IMR-90 (cell line): ENCODE measurements at regions not wholly inside any gene's neighbourhood (a gene's known extent, or its start where the extent isn't known, plus 50 kb on each side); places are given as distances from the start of the nearest gene placed in this dataset.

Experiments used
- ATAC-seq: fragments of 200-7000 bp; cut with Tn5 transposase; 2 replicates; pipeline ENCODE4 v1.9.1; 2020; ENCODE audit warnings: low read depth, mild to moderate bottlenecking, moderate library complexity
- BruUV-seq: library from RNA; stranded (reverse); fragments of 400-500 nt; replicated peaks from 2 replicates; lab custom pipeline; 2021; lab: Mats Ljungman, UMichigan
- CTCF ChIA-PET: fragments of 300-600 bp; formaldehyde crosslinking; extraction: SDS; loops from one replicate; lab custom pipeline; 2021; ENCODE audit warnings: antibody characterized with exemption; lab: Yijun Ruan, JAX
- POLR2A ChIA-PET: fragments of 300-600 bp; sonication (Branson Sonifier 250); formaldehyde crosslinking; loops from one replicate; lab custom pipeline; 2022; ENCODE audit warnings: antibody characterized with exemption; ENCODE audit not compliant: unreplicated experiment; lab: Charles Lee
- DNase-seq: peaks from one replicate; pipeline ENCODE4 v3.0.0; 2013
- H2AFZ ChIP-seq: replicated peaks from 2 replicates; pipeline ENCODE3; 2013; ENCODE audit warnings: low read length, mild to moderate bottlenecking; ENCODE audit not compliant: poor library complexity
- H2AK5ac ChIP-seq: 2 replicates; pipeline ENCODE4 v1.6.1; 2013; ENCODE audit warnings: low read depth, low read length, inconsistent platforms
- H2AK9ac ChIP-seq: replicated peaks from 2 replicates; pipeline ENCODE3; 2013; ENCODE audit warnings: mild to moderate bottlenecking, low read depth, low read length, moderate library complexity; ENCODE audit not compliant: poor library complexity
- H2BK120ac ChIP-seq: 2 replicates; pipeline ENCODE4 v1.6.1; 2013; ENCODE audit warnings: low read depth, low read length, inconsistent platforms
- H2BK15ac ChIP-seq: 3 replicates; pipeline ENCODE4 v1.6.1; 2013; ENCODE audit warnings: low read depth, low read length, inconsistent platforms
- H2BK20ac ChIP-seq: 2 replicates; pipeline ENCODE4 v1.6.1; 2013; ENCODE audit warnings: low read depth, mild to moderate bottlenecking, inconsistent platforms, low read length, moderate library complexity
- H2BK5ac ChIP-seq: 2 replicates; pipeline ENCODE4 v1.6.1; 2013; ENCODE audit warnings: mild to moderate bottlenecking, low read depth, low read length, inconsistent platforms; ENCODE audit not compliant: poor library complexity, severe bottlenecking
- H3K14ac ChIP-seq: replicated peaks from 2 replicates; pipeline ENCODE4 v1.6.1; 2013; ENCODE audit warnings: low read depth, low read length, inconsistent platforms
- H3K18ac ChIP-seq: 2 replicates; pipeline ENCODE4 v1.6.1; 2013; ENCODE audit warnings: low read depth, low read length, control low read depth
- H3K23ac ChIP-seq: 2 replicates; pipeline ENCODE4 v1.6.1; 2013; ENCODE audit warnings: low read depth, low read length, inconsistent platforms
- H3K27ac ChIP-seq: 2 replicates; pipeline ENCODE4 v1.5.1; 2013; ENCODE audit warnings: mild to moderate bottlenecking, control low read depth, low read length; ENCODE audit not compliant: insufficient read depth
- H3K27me3 ChIP-seq: 2 replicates; pipeline ENCODE4 v1.6.1; 2013; ENCODE audit warnings: low read length; ENCODE audit not compliant: control insufficient read depth, insufficient read depth
- H3K36me3 ChIP-seq: 2 replicates; pipeline ENCODE4 v1.6.1; 2013; ENCODE audit warnings: low read length, mixed read lengths; ENCODE audit not compliant: control insufficient read depth, insufficient read depth
- H3K4ac ChIP-seq: 2 replicates; pipeline ENCODE4 v1.6.1; 2013; ENCODE audit warnings: low read depth, low read length, inconsistent platforms
- H3K4me1 ChIP-seq: 2 replicates; pipeline ENCODE4 v1.6.1; 2013; ENCODE audit warnings: low read length, mixed read lengths; ENCODE audit not compliant: control insufficient read depth, insufficient read depth
- H3K4me2 ChIP-seq: 2 replicates; pipeline ENCODE4 v1.6.1; 2013; ENCODE audit warnings: low read depth, mild to moderate bottlenecking, control low read depth, low read length, moderate library complexity
- H3K4me3 ChIP-seq: 2 replicates; pipeline ENCODE4 v1.5.1; 2013; ENCODE audit warnings: low read depth, mild to moderate bottlenecking, control low read depth, low read length, moderate library complexity; ENCODE audit not compliant: insufficient read depth
- H3K56ac ChIP-seq: 2 replicates; pipeline ENCODE4 v1.6.1; 2013; ENCODE audit warnings: low read length, inconsistent platforms; ENCODE audit not compliant: insufficient read depth; ENCODE audit errors: extremely low read depth
- H3K79me1 ChIP-seq, 2 experiments: 2 replicates each; pipeline ENCODE4 v1.6.1; 2013; ENCODE audit warnings: low read length in 2 of 2, inconsistent platforms in 1 of 2, low read depth in 1 of 2
- H3K9ac ChIP-seq: 2 replicates; pipeline ENCODE4 v1.6.1; 2013; ENCODE audit warnings: low read depth, low read length, control low read depth
- H3K9me1 ChIP-seq: 2 replicates; pipeline ENCODE4 v1.6.1; 2013; ENCODE audit warnings: low read length, inconsistent platforms; ENCODE audit not compliant: insufficient read depth
- H3K9me3 ChIP-seq: 2 replicates; pipeline ENCODE4 v1.6.1; 2013; ENCODE audit warnings: low read length; ENCODE audit not compliant: control insufficient read depth, insufficient read depth
- H4K20me1 ChIP-seq: 2 replicates; pipeline ENCODE4 v1.6.1; 2013; ENCODE audit warnings: low read length, inconsistent platforms; ENCODE audit not compliant: insufficient read depth
- H4K5ac ChIP-seq: 2 replicates; pipeline ENCODE4 v1.6.1; 2013; ENCODE audit warnings: mild to moderate bottlenecking, low read depth, low read length, control low read depth
- H4K8ac ChIP-seq, 2 experiments: 2 replicates each; pipeline ENCODE4 v1.6.1; 2013; ENCODE audit warnings: low read depth in 2 of 2, low read length in 2 of 2, control low read depth in 1 of 2, inconsistent platforms in 1 of 2
- H4K91ac ChIP-seq: 2 replicates; pipeline ENCODE4 v1.6.1; 2013; ENCODE audit warnings: low read depth, low read length, inconsistent platforms; ENCODE audit not compliant: insufficient read depth
- BHLHE40 ChIP-seq: fragments of 150-350 bp; IDR thresholded peaks from 2 replicates; pipeline ENCODE4 v1.6.1; 2016; ENCODE audit warnings: mild to moderate bottlenecking, low read depth, low read length
- CEBPB ChIP-seq: IDR thresholded peaks from 2 replicates; pipeline ENCODE4 v1.6.1; 2012; ENCODE audit warnings: low read depth, low read length, improper control_type of control experiment
- CHD1 ChIP-seq: IDR thresholded peaks from 2 replicates; pipeline ENCODE4 v1.6.1; 2012; ENCODE audit warnings: low read depth, low read length, improper control_type of control experiment
- FOS ChIP-seq: fragments of 150-350 bp; IDR thresholded peaks from 2 replicates; pipeline ENCODE4 v1.6.1; 2016; ENCODE audit warnings: low read depth, low read length
- MAFK ChIP-seq: IDR thresholded peaks from 2 replicates; pipeline ENCODE4 v1.6.1; 2012; ENCODE audit warnings: low read depth, low read length, improper control_type of control experiment
- MAZ ChIP-seq: IDR thresholded peaks from 2 replicates; pipeline ENCODE4 v1.6.1; 2012; ENCODE audit warnings: low read depth, mild to moderate bottlenecking, low read length, improper control_type of control experiment, moderate library complexity, borderline replicate concordance
- MXI1 ChIP-seq: IDR thresholded peaks from 2 replicates; pipeline ENCODE4 v1.6.1; 2012; ENCODE audit warnings: low read depth, mild to moderate bottlenecking, low read length, moderate library complexity, borderline replicate concordance
- NFE2L2 ChIP-seq: fragments of 150-350 bp; IDR thresholded peaks from 2 replicates; pipeline ENCODE4 v1.6.1; 2016; ENCODE audit warnings: low read depth, mild to moderate bottlenecking, low read length
- POLR2A ChIP-seq: IDR thresholded peaks from 2 replicates; pipeline ENCODE4 v1.6.1; 2012; ENCODE audit warnings: mild to moderate bottlenecking, low read depth, low read length
- RAD21 ChIP-seq: IDR thresholded peaks from 2 replicates; pipeline ENCODE4 v1.6.1; 2012; ENCODE audit warnings: low read length, improper control_type of control experiment
- RCOR1 ChIP-seq: IDR thresholded peaks from 2 replicates; pipeline ENCODE4 v1.6.1; 2012; ENCODE audit warnings: mild to moderate bottlenecking, low read length, improper control_type of control experiment; ENCODE audit not compliant: insufficient replicate concordance
- RFX5 ChIP-seq: IDR thresholded peaks from 2 replicates; pipeline ENCODE4 v1.8.0; 2012; ENCODE audit warnings: low read depth, mild to moderate bottlenecking, low read length, moderate library complexity
- SMC3 ChIP-seq: fragments of 150-350 bp; IDR thresholded peaks from 2 replicates; pipeline ENCODE4 v1.6.1; 2016; ENCODE audit warnings: low read depth, mild to moderate bottlenecking, antibody characterized with exemption, low read length, moderate library complexity
- WGBS, 2 experiments: methylation state at CpG; one replicate each; pipeline versions ENCODE4 v1.1.5 to v1.1.7; 2013; ENCODE audit warnings: missing lambda C conversion rate in 2 of 2; ENCODE audit not compliant: insufficient read length in 1 of 2; ENCODE audit errors: extremely low coverage in 2 of 2; 5-methylcytosine and 5-hydroxymethylcytosine counted together
- dilution Hi-C: fragments of 300-500 bp; cut with HindIII; formaldehyde crosslinking; loops from one replicate; pipeline ENCODE4 v1.14.3; 2018; ENCODE audit warnings: low sequenced_read_pairs; ENCODE audit not compliant: unreplicated experiment
- in situ Hi-C: fragments of 300-500 bp; cut with MboI; formaldehyde crosslinking; loops from 3 replicates; pipeline ENCODE4 v1.14.3; 2019; ENCODE audit warnings: low sequenced_read_pairs, inconsistent platforms, mixed read lengths
- intact Hi-C: fragments of 100-400 bp; cut with micrococcal nuclease; formaldehyde crosslinking; loops from 2 replicates; pipeline ENCODE4 v1.10.0; 2022
- TF ChIP-seq, protein P1 (sequence below): fragments of 150-350 bp; IDR thresholded peaks from 2 replicates; pipeline ENCODE4 v1.6.1; 2017; ENCODE audit warnings: mild to moderate bottlenecking, antibody characterized with exemption, low read length, low read depth
- TF ChIP-seq, protein P2 (sequence below): fragments of 150-350 bp; IDR thresholded peaks from 2 replicates; pipeline ENCODE4 v1.6.1; 2016; ENCODE audit warnings: low read depth, mild to moderate bottlenecking, low read length, moderate library complexity, borderline replicate concordance

DNA sequence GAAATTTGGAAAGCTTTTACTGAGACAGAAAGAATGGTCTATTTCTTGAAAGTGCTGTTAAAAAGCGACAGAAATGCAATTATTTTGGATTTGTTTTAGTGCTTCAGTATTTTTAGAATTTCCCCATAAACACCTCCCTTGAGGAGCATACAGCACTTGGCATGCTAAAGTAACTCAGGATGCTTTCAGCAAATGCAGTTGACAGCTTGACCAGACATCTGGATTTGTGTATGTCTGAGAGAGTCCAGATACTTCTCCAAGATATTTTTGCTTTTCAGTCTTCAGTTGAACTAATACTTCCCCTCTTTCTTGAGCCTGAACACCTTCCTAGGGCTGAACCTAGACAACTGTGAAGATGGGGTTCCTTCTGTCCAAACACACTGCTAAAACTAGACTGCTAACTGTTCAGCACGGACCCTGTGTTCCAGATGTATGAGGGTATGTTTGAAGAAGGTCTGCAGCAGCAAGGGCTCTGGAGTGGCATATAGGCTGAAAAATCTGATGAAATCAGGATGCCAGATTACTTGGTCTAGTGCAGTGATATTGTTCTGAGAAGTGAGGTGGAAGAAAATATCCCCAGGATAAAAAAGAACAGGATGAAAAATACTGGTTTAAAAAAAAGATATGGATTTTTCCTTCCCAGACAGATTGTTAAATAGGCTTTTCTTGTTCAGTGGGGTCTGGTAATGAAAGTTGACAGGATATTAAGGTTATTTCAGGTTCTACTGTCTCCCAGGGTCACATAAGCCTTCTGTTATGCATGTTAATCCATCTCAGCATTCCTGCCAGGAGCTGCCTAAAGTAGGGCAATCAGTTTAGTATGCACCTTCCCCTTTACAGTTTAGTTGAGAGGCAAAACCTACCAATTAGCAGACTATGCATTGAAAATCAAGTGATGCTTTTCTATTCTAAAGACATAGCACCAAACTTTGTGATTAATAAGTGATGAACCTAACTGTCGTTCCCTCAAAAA is 516.9 kb upstream of the TBL1XR1 start:
- Histone ChIP-seq H3K9me3 (no peaks in the 10 kb centered on the region), H3K36me3 (no peaks in the 10 kb centered on the region), H3K79me1 (no peaks in the 10 kb centered on the region), H2AK9ac (no peak overlapping the region), H2BK120ac (peak overlapping the region; percentile 94), H3K9me1 (no peaks in the 10 kb centered on the region), H3K4me1 (peaks cover 2% of the 10 kb centered on the region), H4K20me1 (no peaks in the 10 kb centered on the region), H3K14ac (peak overlapping the region; percentile 90), H3K18ac (peak overlapping the region; percentile 99), H3K4ac (peak overlapping the region; percentile 90), H3K9ac (peak overlapping the region; percentile 75), H4K91ac (peak overlapping the region; percentile 87), H3K27ac (peak overlapping the region; percentile 74; the same call in 1 of the 2 replicates), H4K8ac (peak overlapping the region; percentile 76 to 82; a peak in 3 of 4 replicates), H2BK5ac (no peak overlapping the region), H3K56ac (no peak overlapping the region; the same call in 1 of the 2 replicates), H3K23ac (peak overlapping the region; percentile 70; the same call in 1 of the 2 replicates), H4K5ac (peak overlapping the region; percentile 95), H3K27me3 (no peaks in the 10 kb centered on the region), H2AFZ (no peak overlapping the region), H2BK20ac (peak overlapping the region; percentile 91), H3K4me3 (no peak overlapping the region), H2AK5ac (peak overlapping the region; percentile 31; the same call in 1 of the 2 replicates), H2BK15ac (peak overlapping the region; percentile 88; the same call in 2 of the 3 replicates), H3K4me2 (no peak overlapping the region)
- dilution Hi-C loops (no loop called here), intact Hi-C loops (no loop called here), in situ Hi-C loops (no loop called here)
- WGBS, 2 experiments = no CpG with 5 or more reads among the region's 3 CpGs
- DNase-seq (no peak), ATAC-seq (no peak)
- POLR2A ChIA-PET = no interaction called here
- CTCF ChIA-PET = interaction anchor here (0.5 kb wide), 1 partner anchor 1573 kb away, joined by 3 read pairs; no protein-coding TSS in a partner anchor
- BruUV-seq = no TSS peak
- no peak for TF ChIP-seq MAFK
- no peak for TF ChIP-seq CEBPB
- TF ChIP-seq, protein P1, sequence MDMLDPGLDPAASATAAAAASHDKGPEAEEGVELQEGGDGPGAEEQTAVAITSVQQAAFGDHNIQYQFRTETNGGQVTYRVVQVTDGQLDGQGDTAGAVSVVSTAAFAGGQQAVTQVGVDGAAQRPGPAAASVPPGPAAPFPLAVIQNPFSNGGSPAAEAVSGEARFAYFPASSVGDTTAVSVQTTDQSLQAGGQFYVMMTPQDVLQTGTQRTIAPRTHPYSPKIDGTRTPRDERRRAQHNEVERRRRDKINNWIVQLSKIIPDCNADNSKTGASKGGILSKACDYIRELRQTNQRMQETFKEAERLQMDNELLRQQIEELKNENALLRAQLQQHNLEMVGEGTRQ = no peak
- no peak for TF ChIP-seq SMC3
- TF ChIP-seq RFX5 = no peak
- TF ChIP-seq NFE2L2 = no peak
- no peak for TF ChIP-seq MXI1
- TF ChIP-seq BHLHE40 = no peak
- no peak for TF ChIP-seq POLR2A
- no peak for TF ChIP-seq RCOR1
- TF ChIP-seq RAD21 = no peak
- TF ChIP-seq, protein P2, sequence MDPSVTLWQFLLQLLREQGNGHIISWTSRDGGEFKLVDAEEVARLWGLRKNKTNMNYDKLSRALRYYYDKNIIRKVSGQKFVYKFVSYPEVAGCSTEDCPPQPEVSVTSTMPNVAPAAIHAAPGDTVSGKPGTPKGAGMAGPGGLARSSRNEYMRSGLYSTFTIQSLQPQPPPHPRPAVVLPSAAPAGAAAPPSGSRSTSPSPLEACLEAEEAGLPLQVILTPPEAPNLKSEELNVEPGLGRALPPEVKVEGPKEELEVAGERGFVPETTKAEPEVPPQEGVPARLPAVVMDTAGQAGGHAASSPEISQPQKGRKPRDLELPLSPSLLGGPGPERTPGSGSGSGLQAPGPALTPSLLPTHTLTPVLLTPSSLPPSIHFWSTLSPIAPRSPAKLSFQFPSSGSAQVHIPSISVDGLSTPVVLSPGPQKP = no peak
- TF ChIP-seq CHD1 = no peak
- no peak for TF ChIP-seq FOS
- TF ChIP-seq MAZ = no peak
